Cardiac muscle cell (in vitro differentiated cells and primary cell): ENCODE measurements at regions not wholly inside any gene's neighbourhood (a gene's known extent, or its start where the extent isn't known, plus 50 kb on each side); places are given as distances from the start of the nearest gene placed in this dataset.

ENCODE experiments used
- DNase-seq, 2 donors: peaks; one replicate each; pipeline versions ENCODE4 v3.0.0 to v3.0.0-alpha.2; 2010 to 2017; ENCODE audit warnings: low read depth in 1 of 2, low spot score in 1 of 2
- H3K27ac ChIP-seq: fragments of 200-600 bp; sonication (generic); 2 replicates; pipeline ENCODE4 v1.5.1; 2016
- H3K27me3 ChIP-seq: fragments of 200-600 bp; sonication (generic); 2 replicates; pipeline ENCODE4 v1.6.0; 2016; ENCODE audit warnings: control low read depth
- H3K36me3 ChIP-seq: fragments of 200-600 bp; sonication (generic); 2 replicates; pipeline ENCODE4 v1.5.1; 2016; ENCODE audit warnings: control low read depth
- H3K4me1 ChIP-seq: fragments of 200-600 bp; sonication (generic); 2 replicates; pipeline ENCODE4 v1.8.1; 2017; ENCODE audit warnings: low read depth, mild to moderate bottlenecking, mixed run types
- H3K4me3 ChIP-seq: fragments of 200-600 bp; sonication (generic); 2 replicates; pipeline ENCODE4 v1.5.1; 2016; ENCODE audit warnings: mild to moderate bottlenecking
- H3K9me3 ChIP-seq: fragments of 200-600 bp; sonication (generic); 2 replicates; pipeline ENCODE4 v1.5.1; 2017; ENCODE audit warnings: low read depth, mild to moderate bottlenecking, control low read depth
- TF ChIP-seq, protein P1 (sequence below): IDR thresholded peaks from 2 replicates; pipeline ENCODE4 v1.5.1; 2012; ENCODE audit warnings: low read depth, mild to moderate bottlenecking, low read length

GRCh38 chrX:95791876-95792275 is 892.8 kb upstream of the DIAPH2 start:
- no peak overlapping the region for H3K4me3 ChIP-seq
- peak in 1 of 2 donors; percentile 0 for DNase-seq
- H3K36me3 ChIP-seq, result no peaks in the 10 kb centered on the region
- no peaks in the 10 kb centered on the region for H3K27me3 ChIP-seq
- TF ChIP-seq, protein P1, sequence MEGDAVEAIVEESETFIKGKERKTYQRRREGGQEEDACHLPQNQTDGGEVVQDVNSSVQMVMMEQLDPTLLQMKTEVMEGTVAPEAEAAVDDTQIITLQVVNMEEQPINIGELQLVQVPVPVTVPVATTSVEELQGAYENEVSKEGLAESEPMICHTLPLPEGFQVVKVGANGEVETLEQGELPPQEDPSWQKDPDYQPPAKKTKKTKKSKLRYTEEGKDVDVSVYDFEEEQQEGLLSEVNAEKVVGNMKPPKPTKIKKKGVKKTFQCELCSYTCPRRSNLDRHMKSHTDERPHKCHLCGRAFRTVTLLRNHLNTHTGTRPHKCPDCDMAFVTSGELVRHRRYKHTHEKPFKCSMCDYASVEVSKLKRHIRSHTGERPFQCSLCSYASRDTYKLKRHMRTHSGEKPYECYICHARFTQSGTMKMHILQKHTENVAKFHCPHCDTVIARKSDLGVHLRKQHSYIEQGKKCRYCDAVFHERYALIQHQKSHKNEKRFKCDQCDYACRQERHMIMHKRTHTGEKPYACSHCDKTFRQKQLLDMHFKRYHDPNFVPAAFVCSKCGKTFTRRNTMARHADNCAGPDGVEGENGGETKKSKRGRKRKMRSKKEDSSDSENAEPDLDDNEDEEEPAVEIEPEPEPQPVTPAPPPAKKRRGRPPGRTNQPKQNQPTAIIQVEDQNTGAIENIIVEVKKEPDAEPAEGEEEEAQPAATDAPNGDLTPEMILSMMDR, result no peak
- no peaks in the 10 kb centered on the region for H3K9me3 ChIP-seq
- no peaks in the 10 kb centered on the region for H3K4me1 ChIP-seq
- no peak overlapping the region for H3K27ac ChIP-seq

GRCh38 chrX:95797344-95797743 is 887.3 kb upstream of the DIAPH2 start:
- H3K9me3 ChIP-seq, result no peaks in the 10 kb centered on the region
- H3K36me3 ChIP-seq, result no peaks in the 10 kb centered on the region
- H3K4me1 ChIP-seq, result no peaks in the 10 kb centered on the region
- H3K27me3 ChIP-seq, result no peaks in the 10 kb centered on the region
- no peak overlapping the region for H3K27ac ChIP-seq
- H3K4me3 ChIP-seq, result no peak overlapping the region
- TF ChIP-seq, protein P1, result no peak
- DNase-seq, result no peak

DNA sequence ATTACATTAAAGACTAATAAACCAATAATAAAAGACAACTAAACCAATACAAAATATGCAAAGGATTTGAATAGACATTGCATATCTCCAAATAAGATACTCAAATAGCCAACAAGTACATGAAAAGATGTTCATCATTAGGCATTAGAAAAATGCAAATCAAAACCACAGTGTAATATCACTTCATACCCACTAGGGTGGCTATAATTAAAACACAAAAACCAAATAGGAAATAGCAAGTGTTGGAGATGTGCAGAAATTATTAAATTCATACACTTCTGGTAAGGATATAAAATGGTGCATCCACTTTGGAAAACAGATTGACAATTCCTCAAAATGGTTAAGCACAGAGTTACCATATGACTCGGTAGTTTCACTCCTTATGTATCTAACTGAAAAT is 860.8 kb upstream of the DIAPH2 start:
- Histone ChIP-seq H3K27me3 (no peaks in the 10 kb centered on the region), H3K36me3 (no peaks in the 10 kb centered on the region), H3K27ac (no peak overlapping the region), H3K4me1 (no peaks in the 10 kb centered on the region), H3K4me3 (no peak overlapping the region), H3K9me3 (no peaks in the 10 kb centered on the region)
- TF ChIP-seq, protein P1, result no peak
- DNase-seq, result no peak

DNA sequence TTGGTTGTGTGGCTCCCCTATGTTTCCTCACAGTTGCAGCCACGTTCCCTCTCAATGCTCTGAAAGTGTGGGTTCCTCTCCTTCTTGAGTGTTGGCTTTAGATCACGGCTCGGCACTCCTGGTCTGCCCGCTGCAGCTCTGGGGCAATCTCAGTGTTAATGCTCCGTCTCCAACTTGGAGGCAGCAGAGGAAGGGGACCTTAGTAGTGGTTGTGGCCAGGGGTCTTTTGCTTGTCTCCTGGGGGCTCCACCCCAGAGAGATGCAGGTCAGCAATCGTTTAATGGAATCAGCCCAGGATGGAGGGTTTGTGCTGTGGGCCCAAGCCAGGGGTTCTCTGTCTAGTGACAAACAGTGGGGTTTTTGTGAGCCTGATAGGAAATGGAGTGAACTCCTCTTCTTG is 849.4 kb upstream of the DIAPH2 start:
- DNase-seq, result no peak
- H3K27me3 ChIP-seq, result no peaks in the 10 kb centered on the region
- no peaks in the 10 kb centered on the region for H3K9me3 ChIP-seq
- H3K36me3 ChIP-seq, result no peaks in the 10 kb centered on the region
- H3K4me3 ChIP-seq, result no peak overlapping the region
- TF ChIP-seq, protein P1, result no peak
- no peak overlapping the region for H3K27ac ChIP-seq
- H3K4me1 ChIP-seq, result no peaks in the 10 kb centered on the region

- no peak overlapping the region for H3K27ac ChIP-seq
- TF ChIP-seq, protein P1, result no peak
- no peaks in the 10 kb centered on the region for H3K27me3 ChIP-seq
- H3K36me3 ChIP-seq, result no peaks in the 10 kb centered on the region
- no peaks in the 10 kb centered on the region for H3K9me3 ChIP-seq
- H3K4me1 ChIP-seq, result no peaks in the 10 kb centered on the region
- no peak overlapping the region for H3K4me3 ChIP-seq
- DNase-seq, result no peak
These were observed 848.1 kb upstream of the DIAPH2 start for GRCh38 chrX:95836517-95836916.

DNA sequence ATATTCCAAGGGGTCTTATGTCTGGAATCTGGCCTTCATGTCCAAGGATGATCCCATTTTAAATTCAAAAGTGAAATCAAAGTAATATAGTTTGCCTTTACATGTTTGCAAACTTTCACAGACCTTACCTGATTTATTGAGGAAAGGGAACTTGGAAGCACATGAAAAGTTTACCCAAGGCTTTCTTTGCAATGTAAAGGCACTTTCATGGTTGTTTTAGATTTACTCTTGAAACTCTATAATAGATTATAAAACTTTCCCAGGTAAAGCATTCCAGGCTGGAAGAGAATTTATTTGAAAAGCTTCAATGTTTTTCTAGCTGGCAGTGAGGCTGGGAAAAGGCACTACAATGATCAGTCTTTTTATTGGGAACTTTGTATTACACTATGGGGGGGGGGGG is 842.8 kb upstream of the DIAPH2 start:
- TF ChIP-seq, protein P1, result no peak
- Histone ChIP-seq H3K36me3 (no peaks in the 10 kb centered on the region), H3K4me1 (no peaks in the 10 kb centered on the region)

More for the DNA sequence above, 842.8 kb upstream of the DIAPH2 start:
- Histone ChIP-seq H3K27me3 (no peaks in the 10 kb centered on the region), H3K9me3 (no peaks in the 10 kb centered on the region), H3K27ac (no peak overlapping the region), H3K4me3 (no peak overlapping the region)
- DNase-seq, result no peak
